Neuronal stem cell (in vitro differentiated cells): ENCODE measurements at regions not wholly inside any gene's neighbourhood (a gene's known extent, or its start where the extent isn't known, plus 50 kb on each side); places are given as distances from the start of the nearest gene placed in this dataset.
A peak's percentile ranks its signal among the peaks of the same experiment; 100 is the strongest.

ENCODE experiments used
- DNase-seq: peaks from one replicate; pipeline ENCODE4 v3.0.0-alpha.2; 2013; ENCODE audit warnings: low spot score
- H2AFZ ChIP-seq: one replicate; pipeline ENCODE4 v1.6.1; 2013; ENCODE audit warnings: mild to moderate bottlenecking, low read length, inconsistent platforms
- H2AK5ac ChIP-seq: 2 replicates; pipeline ENCODE4 v1.6.1; 2013; ENCODE audit warnings: low read depth, mild to moderate bottlenecking, inconsistent platforms, low read length, moderate library complexity, mixed read lengths
- H2BK120ac ChIP-seq: 2 replicates; pipeline ENCODE4 v1.6.1; 2013; ENCODE audit warnings: low read depth, mild to moderate bottlenecking, inconsistent platforms, low read length, moderate library complexity, mixed read lengths
- H2BK12ac ChIP-seq: one replicate; pipeline ENCODE4 v1.6.1; 2013; ENCODE audit warnings: low read length, inconsistent platforms
- H2BK15ac ChIP-seq: 2 replicates; pipeline ENCODE4 v1.6.1; 2013; ENCODE audit warnings: mild to moderate bottlenecking, low read length, inconsistent platforms, mixed read lengths
- H2BK5ac ChIP-seq: one replicate; pipeline ENCODE4 v1.6.1; 2013; ENCODE audit warnings: inconsistent platforms, mild to moderate bottlenecking, low read length, moderate library complexity
- H3K14ac ChIP-seq: one replicate; pipeline ENCODE4 v1.6.1; 2013; ENCODE audit warnings: low read length, inconsistent platforms
- H3K18ac ChIP-seq: 2 replicates; pipeline ENCODE4 v1.6.1; 2013; ENCODE audit warnings: low read length, inconsistent platforms
- H3K23ac ChIP-seq: 2 replicates; pipeline ENCODE4 v1.6.1; 2013; ENCODE audit warnings: low read depth, mild to moderate bottlenecking, mixed read lengths, low read length, inconsistent platforms; ENCODE audit not compliant: poor library complexity
- H3K27ac ChIP-seq: replicated peaks from 3 replicates; pipeline ENCODE4 v1.5.1; 2013; ENCODE audit warnings: low read length, inconsistent platforms
- H3K27me3 ChIP-seq, 3 experiments: 2 replicates each; pipeline ENCODE4 v1.6.1; 2013; ENCODE audit warnings: low read length in 3 of 3, mild to moderate bottlenecking in 2 of 3, inconsistent platforms in 1 of 3, low read depth in 1 of 3, mixed read lengths in 1 of 3, moderate library complexity in 1 of 3; ENCODE audit not compliant: control insufficient read depth in 3 of 3, insufficient read depth in 3 of 3
- H3K36me3 ChIP-seq, 2 donors: replicated peaks in 1 of 2; 2 replicates each; pipeline ENCODE4 v1.6.1; 2013; ENCODE audit warnings: low read length in 2 of 2; ENCODE audit not compliant: control insufficient read depth in 2 of 2, insufficient read depth in 2 of 2
- H3K4ac ChIP-seq: 2 replicates; pipeline ENCODE4 v1.6.1; 2013; ENCODE audit warnings: inconsistent platforms, mild to moderate bottlenecking, low read length, moderate library complexity
- H3K4me1 ChIP-seq, 2 donors: 1 replicate in 1 of 2; 2 replicates in 1 of 2; pipeline ENCODE4 v1.6.1; 2013; ENCODE audit warnings: low read length in 2 of 2, low read depth in 1 of 2; ENCODE audit not compliant: control insufficient read depth in 2 of 2, insufficient read depth in 1 of 2
- H3K4me2 ChIP-seq: one replicate; pipeline ENCODE4 v1.6.1; 2013; ENCODE audit warnings: mild to moderate bottlenecking, low read length, inconsistent platforms; ENCODE audit not compliant: insufficient read depth, poor library complexity, severe bottlenecking
- H3K4me3 ChIP-seq, 2 donors: 2 replicates each; pipeline ENCODE4 v1.5.1; 2013; ENCODE audit warnings: low read length in 2 of 2, mild to moderate bottlenecking in 2 of 2, inconsistent platforms in 1 of 2, moderate library complexity in 1 of 2
- H3K79me1 ChIP-seq: one replicate; pipeline ENCODE4 v1.6.1; 2013; ENCODE audit warnings: low read depth, mild to moderate bottlenecking, inconsistent platforms, low read length, moderate library complexity
- H3K9ac ChIP-seq: one replicate; pipeline ENCODE4 v1.6.1; 2013; ENCODE audit warnings: mild to moderate bottlenecking, low read depth, low read length, inconsistent platforms; ENCODE audit not compliant: poor library complexity
- H3K9me3 ChIP-seq, 2 donors: replicated peaks in 1 of 2; 2 replicates each; pipeline versions ENCODE3 to v1.6.1; 2013; ENCODE audit warnings: low read length in 2 of 2, mild to moderate bottlenecking in 2 of 2, inconsistent platforms in 1 of 2, low read depth in 1 of 2, mixed read lengths in 1 of 2, moderate library complexity in 1 of 2; ENCODE audit not compliant: control insufficient read depth in 2 of 2, insufficient read depth in 1 of 2
- H4K8ac ChIP-seq: one replicate; pipeline ENCODE4 v1.6.1; 2013; ENCODE audit warnings: low read depth, mild to moderate bottlenecking, inconsistent platforms, low read length, moderate library complexity
- H4K91ac ChIP-seq: one replicate; pipeline ENCODE4 v1.6.1; 2013; ENCODE audit warnings: low read length, low read depth, mild to moderate bottlenecking, inconsistent platforms; ENCODE audit not compliant: poor library complexity
- WGBS, 2 donors: extraction: QIAGEN DNeasy Blood & Tissue Kit; methylation state at CpG; one replicate each; pipeline ENCODE4 v1.1.7; 2013; ENCODE audit warnings: missing lambda C conversion rate in 2 of 2, mixed read lengths in 1 of 2; ENCODE audit not compliant: insufficient read length in 2 of 2, insufficient replicate concordance in 1 of 2; ENCODE audit errors: extremely low coverage in 2 of 2; 5-methylcytosine and 5-hydroxymethylcytosine counted together

GRCh38 chr1:181142096-181142958 is 53.8 kb downstream of the IER5 start:
- Histone ChIP-seq H3K36me3 (no peaks in the 10 kb centered on the region), H2BK120ac (no peak overlapping the region), H3K27me3 (peaks cover 0 to 7% (median 0%) of the 10 kb centered on the region in 3 experiments), H3K23ac (no peak overlapping the region), H3K4me1 (peaks cover 6 to 13% of the 10 kb centered on the region in 2 donors), H2AFZ (peak overlapping the region; percentile 77), H3K4ac (no peak overlapping the region), H2BK12ac (no peak overlapping the region), H4K8ac (no peak overlapping the region), H3K9ac (no peak overlapping the region), H3K27ac (no peak overlapping the region), H3K4me3 (peak overlapping the region in 1 of 2 donors; percentile 10), H2BK15ac (no peak overlapping the region), H3K14ac (no peak overlapping the region), H2BK5ac (no peak overlapping the region), H3K79me1 (no peaks in the 10 kb centered on the region), H3K18ac (peak overlapping the region; percentile 68), H2AK5ac (no peak overlapping the region), H3K4me2 (peak overlapping the region; percentile 20), H4K91ac (no peak overlapping the region), H3K9me3 (peaks cover 0 to 6% of the 10 kb centered on the region in 2 donors)
- DNase-seq: peak; percentile 90
- WGBS, 2 donors: no CpG with 5 or more reads among the region's 24 CpGs

DNA sequence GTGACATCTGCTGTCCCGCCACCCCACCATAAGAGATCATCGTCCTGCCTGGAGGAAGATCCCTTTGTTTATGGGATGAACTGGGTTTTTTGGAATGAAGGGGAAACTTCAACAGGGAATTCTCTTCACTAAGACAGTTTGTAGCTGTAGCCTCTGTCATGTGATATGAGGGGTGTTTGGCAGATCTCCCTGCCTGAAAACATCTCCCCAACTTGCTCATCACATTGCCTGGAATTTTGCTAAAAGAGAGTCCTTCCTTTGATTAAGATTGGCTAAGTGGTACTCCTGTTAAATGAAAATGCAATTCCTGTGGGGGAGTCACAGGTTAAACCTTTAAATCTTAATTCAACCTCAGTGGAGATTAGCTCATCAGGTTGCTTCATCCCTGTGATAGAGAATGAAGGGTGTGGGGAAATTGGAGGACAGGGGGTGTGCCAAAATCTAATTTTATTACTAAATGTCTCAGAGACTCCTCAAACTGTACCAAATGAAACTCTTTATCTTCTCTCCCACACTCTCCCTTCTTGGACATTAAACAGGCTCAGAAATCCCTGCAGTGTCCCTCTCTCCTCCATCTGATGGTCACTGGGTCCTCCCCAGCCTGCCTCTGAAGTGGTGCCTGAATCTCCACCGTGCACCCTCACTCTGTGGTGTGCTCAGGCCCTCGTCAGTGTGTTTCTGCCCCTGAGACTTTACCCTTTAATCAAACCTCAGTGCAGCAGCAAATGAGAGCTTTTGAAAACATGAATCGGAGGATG is 54.8 kb downstream of the IER5 start:
- Histone ChIP-seq H3K36me3 (no peaks in the 10 kb centered on the region), H3K4ac (no peak overlapping the region), H2BK5ac (no peak overlapping the region), H2BK15ac (no peak overlapping the region), H2AK5ac (no peak overlapping the region), H2AFZ (no peak overlapping the region), H3K27me3 (peaks cover 0 to 7% (median 0%) of the 10 kb centered on the region in 3 experiments), H2BK12ac (no peak overlapping the region), H3K79me1 (no peaks in the 10 kb centered on the region), H3K4me2 (no peak overlapping the region), H3K9me3 (peaks cover 0 to 6% of the 10 kb centered on the region in 2 donors), H3K9ac (no peak overlapping the region), H3K23ac (no peak overlapping the region), H3K4me1 (peaks cover 6 to 13% of the 10 kb centered on the region in 2 donors), H3K4me3 (peak overlapping the region in 1 of 2 donors; percentile 59), H3K27ac (no peak overlapping the region), H4K8ac (no peak overlapping the region), H3K18ac (no peak overlapping the region), H2BK120ac (no peak overlapping the region), H4K91ac (no peak overlapping the region), H3K14ac (no peak overlapping the region)
- WGBS, 2 donors: no CpG with 5 or more reads among the region's 5 CpGs
- no peak for DNase-seq

GRCh38 chr1:181144238-181144637 is 55.7 kb downstream of the IER5 start:
- Histone ChIP-seq H4K91ac (no peak overlapping the region), H3K4me1 (peaks cover 6 to 13% of the 10 kb centered on the region in 2 donors), H2AK5ac (no peak overlapping the region), H3K9me3 (peaks cover 0 to 6% of the 10 kb centered on the region in 2 donors), H3K9ac (no peak overlapping the region), H3K27ac (no peak overlapping the region), H4K8ac (no peak overlapping the region), H2BK15ac (no peak overlapping the region), H3K4me2 (no peak overlapping the region), H3K23ac (no peak overlapping the region), H2AFZ (no peak overlapping the region), H3K27me3 (peaks cover 0 to 10% (median 0%) of the 10 kb centered on the region in 3 experiments), H3K79me1 (no peaks in the 10 kb centered on the region), H2BK120ac (no peak overlapping the region), H3K18ac (no peak overlapping the region), H3K36me3 (no peaks in the 10 kb centered on the region), H2BK5ac (no peak overlapping the region), H3K14ac (no peak overlapping the region), H2BK12ac (no peak overlapping the region), H3K4ac (no peak overlapping the region), H3K4me3 (no peak overlapping the region)
- DNase-seq: no peak
- no CpG with 5 or more reads among the region's 3 CpGs for WGBS, 2 donors

DNA sequence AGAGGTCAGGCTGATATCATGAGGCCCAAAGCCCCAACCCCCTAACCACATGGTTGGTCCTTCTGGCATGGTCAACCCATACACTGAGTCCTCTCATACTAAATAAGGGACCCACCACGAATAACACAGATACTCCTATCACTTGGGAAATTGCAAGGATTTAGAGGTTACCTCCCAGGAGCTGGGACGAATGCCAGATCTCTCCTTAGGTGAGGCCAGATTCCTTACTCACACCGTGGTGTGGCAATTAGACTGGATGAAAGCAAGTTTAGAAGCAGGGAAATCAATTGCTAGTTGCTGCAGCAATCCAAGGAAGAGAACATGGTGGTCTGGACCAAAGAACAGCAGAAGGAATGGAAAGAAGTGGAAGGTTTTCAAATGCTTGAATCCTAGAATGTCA is 60.1 kb downstream of the IER5 start:
- no peak overlapping the region for H2BK120ac ChIP-seq
- H2AFZ ChIP-seq: no peak overlapping the region
- no peak overlapping the region for H2BK15ac ChIP-seq
- peaks cover 0 to 35% (median 0%) of the 10 kb centered on the region in 3 experiments for H3K27me3 ChIP-seq
- H3K18ac ChIP-seq: no peak overlapping the region
- H3K4ac ChIP-seq: no peak overlapping the region
- no CpG with 5 or more reads among the region's 3 CpGs for WGBS, 2 donors
- DNase-seq: no peak
- no peak overlapping the region for H2BK12ac ChIP-seq
- H3K9ac ChIP-seq: no peak overlapping the region
- no peak overlapping the region for H3K27ac ChIP-seq
- no peak overlapping the region for H3K23ac ChIP-seq
- no peak overlapping the region for H2AK5ac ChIP-seq
- no peak overlapping the region for H3K14ac ChIP-seq
- no peak overlapping the region for H4K91ac ChIP-seq
- no peaks in the 10 kb centered on the region for H3K79me1 ChIP-seq
- peaks cover 0 to 6% of the 10 kb centered on the region in 2 donors for H3K9me3 ChIP-seq
- H3K4me2 ChIP-seq: no peak overlapping the region
- no peak overlapping the region for H3K4me3 ChIP-seq
- no peak overlapping the region for H2BK5ac ChIP-seq
- peaks cover 0 to 5% of the 10 kb centered on the region in 2 donors for H3K4me1 ChIP-seq
- H4K8ac ChIP-seq: no peak overlapping the region
- H3K36me3 ChIP-seq: no peaks in the 10 kb centered on the region
